Stimulated activated CD4-positive, alpha-beta T cell treated with anti-CD3 and anti-CD28 coated beads, Interleukin-4, amount 100 ng/mL, for 1 hour (primary cell): ENCODE measurements at regions not wholly inside any gene's neighbourhood (a gene's known extent, or its start where the extent isn't known, plus 50 kb on each side); places are given as distances from the start of the nearest gene placed in this dataset.
"Not testable (repeated sequence)": the region's sequence is repeated elsewhere in the genome, so short reads cannot be mapped to it uniquely, and the experiment has no call there.

Source experiments
- DNase-seq: peaks from one replicate; pipeline ENCODE4 v3.0.0-alpha.2; 2020

GRCh38 chr6:144544266-144544830 lies 259.2 kb downstream of the UTRN start:
- no peak for DNase-seq

GRCh38 chr6:144546807-144547206 lies 261.7 kb downstream of the UTRN start:
- no peak for DNase-seq

GRCh38 chr6:144547409-144547808 lies 262.3 kb downstream of the UTRN start:
- no peak for DNase-seq

GRCh38 chr6:144548536-144548935 lies 263.4 kb downstream of the UTRN start:
- no peak for DNase-seq

GRCh38 chr6:144549837-144550747 lies 265.0 kb downstream of the UTRN start:
- DNase-seq = no peak

GRCh38 chr6:144551339-144551738 lies 266.2 kb downstream of the UTRN start:
- DNase-seq = no peak

- no peak for DNase-seq
These were observed 269.9 kb downstream of the UTRN start for GRCh38 chr6:144555066-144555465.

GRCh38 chr6:144559865-144560593 lies 274.9 kb downstream of the UTRN start:
- DNase-seq = no peak

GRCh38 chr6:144561455-144562043 lies 276.4 kb downstream of the UTRN start:
- no peak for DNase-seq

- DNase-seq = no peak
These were observed 279.1 kb downstream of the UTRN start for GRCh38 chr6:144564202-144564601.

GRCh38 chr6:144566868-144567615 lies 281.9 kb downstream of the UTRN start:
- no peak for DNase-seq

- DNase-seq = no peak
These were observed 283.1 kb downstream of the UTRN start for GRCh38 chr6:144568241-144568640.

- DNase-seq = not testable (repeated sequence)
These were observed 287.4 kb downstream of the UTRN start for GRCh38 chr6:144572541-144572940.

GRCh38 chr6:144574796-144575195 lies 289.7 kb downstream of the UTRN start:
- no peak for DNase-seq

GRCh38 chr6:144575327-144575726 lies 290.2 kb downstream of the UTRN start:
- DNase-seq = no peak

GRCh38 chr6:144576871-144577270 lies 291.7 kb downstream of the UTRN start:
- no peak for DNase-seq

- DNase-seq = no peak
These were observed 293.5 kb downstream of the UTRN start for GRCh38 chr6:144578385-144579350.

- DNase-seq = no peak
These were observed 294.9 kb downstream of the UTRN start for GRCh38 chr6:144580039-144580438.

- DNase-seq = no peak
These were observed 295.6 kb downstream of the UTRN start for GRCh38 chr6:144580771-144581170.

GRCh38 chr6:144581812-144582537 lies 296.8 kb downstream of the UTRN start:
- no peak for DNase-seq
